Neural progenitor cell (in vitro differentiated cells): ENCODE measurements at regions not wholly inside any gene's neighbourhood (a gene's known extent, or its start where the extent isn't known, plus 50 kb on each side); places are given as distances from the start of the nearest gene placed in this dataset.

ENCODE experiments used
- CTCF ChIP-seq: fragments of 200-600 bp; sonication (generic); IDR thresholded peaks from 2 replicates; pipeline ENCODE4 v1.5.1; 2017; ENCODE audit warnings: antibody characterized with exemption, mild to moderate bottlenecking
- EZH2 ChIP-seq: fragments of 200-600 bp; sonication (generic); IDR thresholded peaks from 2 replicates; pipeline ENCODE4 v1.6.1; 2017; ENCODE audit warnings: antibody characterized with exemption, mild to moderate bottlenecking, moderate library complexity
- EZH2phosphoT487 ChIP-seq: fragments of 200-600 bp; sonication (generic); IDR thresholded peaks from 2 replicates; pipeline ENCODE4 v1.6.1; 2017; ENCODE audit warnings: antibody characterized with exemption

GRCh38 chr20:50272724-50273446, 82.3 kb downstream of the CEBPB start:
- TF ChIP-seq CTCF (no peak), EZH2phosphoT487 (no peak), EZH2 (no peak)
